Heart right ventricle (tissue), 16 donors: ENCODE measurements at regions not wholly inside any gene's neighbourhood (a gene's known extent, or its start where the extent isn't known, plus 50 kb on each side); places are given as distances from the start of the nearest gene placed in this dataset.

Experiments used
- ATAC-seq, 8 donors: fragments of 200-7000 bp; cut with Tn5 transposase; one replicate each; pipeline ENCODE4 v1.9.1; 2020; ENCODE audit warnings: mild to moderate bottlenecking in 8 of 8, moderate library complexity in 8 of 8, moderate number of reproducible peaks in 1 of 8
- DNase-seq, 2 donors: peaks; one replicate each; pipeline ENCODE4 v3.0.0-alpha.2; 2020
- H3K27ac ChIP-seq, 10 donors: fragments of 200-600 bp; sonication (generic) in 2 of 10; one replicate each; pipeline versions ENCODE4 v1.5.0 to v1.8.0; 2020 to 2022; ENCODE audit warnings: mild to moderate bottlenecking in 3 of 10
- H3K27me3 ChIP-seq, 7 donors: fragments of 200-600 bp; one replicate each; pipeline ENCODE4 v1.8.0; 2021 to 2022; ENCODE audit warnings: mild to moderate bottlenecking in 2 of 7
- H3K36me3 ChIP-seq, 9 donors: fragments of 200-600 bp; sonication (generic) in 1 of 9; one replicate each; pipeline versions ENCODE4 v1.5.0 to v1.8.0; 2020 to 2022; ENCODE audit warnings: mild to moderate bottlenecking in 2 of 9
- H3K4me1 ChIP-seq, 9 donors: fragments of 200-600 bp; sonication (generic) in 1 of 9; one replicate each; pipeline versions ENCODE4 v1.5.0 to v1.8.0; 2020 to 2022; ENCODE audit warnings: mild to moderate bottlenecking in 4 of 9
- H3K4me3 ChIP-seq, 10 donors: fragments of 200-600 bp; sonication (generic) in 2 of 10; one replicate each; pipeline versions ENCODE4 v1.5.0 to v1.8.0; 2020 to 2022; ENCODE audit warnings: mild to moderate bottlenecking in 7 of 10, moderate library complexity in 2 of 10
- H3K9me3 ChIP-seq, 11 donors: fragments of 200-600 bp in 10 of 11; sonication (generic) in 2 of 11; one replicate each; pipeline versions ENCODE4 v1.5.0 to v1.8.0; 2013 to 2022; ENCODE audit warnings: mild to moderate bottlenecking in 2 of 11, control low read depth in 1 of 11, moderate library complexity in 1 of 11
- WGBS, 2 donors: extraction: QIAGEN DNeasy Blood & Tissue Kit; methylation state at CpG; one replicate each; pipeline ENCODE4 v1.1.7; 2013; ENCODE audit warnings: inconsistent platforms in 1 of 2; 5-methylcytosine and 5-hydroxymethylcytosine counted together
- intact Hi-C, 10 donors: fragments of 100-400 bp; cut with DNase I; formaldehyde crosslinking; loops; one replicate each; pipeline versions ENCODE4 v1.11.1 to v1.14.2; 2022
- TF ChIP-seq, protein P1 (sequence below), 9 donors: fragments of 200-600 bp; sonication (generic) in 2 of 9; IDR thresholded peaks; one replicate each; pipeline versions ENCODE4 v1.5.0 to v1.8.0; 2021 to 2022; ENCODE audit warnings: antibody characterized with exemption in 9 of 9, mild to moderate bottlenecking in 5 of 9, moderate library complexity in 1 of 9
- donor health status: Arrhythmogenic right ventricular cardiomyopathy.
- donor health status: ischemic (EF 13 %, LVEDD 7.1; RV severe dilation, severe dysfunction).
- donor health status: healthy with polysubstance abuse.
- donor health status: DM: no; HTN: yes; CAD: no.
- donor health status: DM: no; HTN: no; CAD: no.
- donor health status: ischemic (EF 25% LVEDD 6.9; RV normal size, moderate dysfunction).
- donor health status: ischemic (EF 25% LVEDD 5.7; RV mildly dilated, moderate dysfunction).
- donor health status: healthy.
- donor health status: DM: yes; HTN: yes; CAD: no.
- donor health status: Ischemic cardiomyopathy.
- donor health status: ischemic (EF 35%, LVEDD 5.7; RV mildly dilated, moderate dysfunction).
- donor health status: nonischemic (EF 11% LVEDD 7.7; RV severe dilation, severe dysfunction).
- donor health status: DM: yes; HTN: yes; CAD: no.
- donor health status: PGD.
- donor health status: ischemic (EF 29% LVEDD 5.4; RV normal size, mild dysfunction).
- donor health status: nonischemic (EF 23%, LVEDD 6.1; RV moderate dilation, normal function).

DNA sequence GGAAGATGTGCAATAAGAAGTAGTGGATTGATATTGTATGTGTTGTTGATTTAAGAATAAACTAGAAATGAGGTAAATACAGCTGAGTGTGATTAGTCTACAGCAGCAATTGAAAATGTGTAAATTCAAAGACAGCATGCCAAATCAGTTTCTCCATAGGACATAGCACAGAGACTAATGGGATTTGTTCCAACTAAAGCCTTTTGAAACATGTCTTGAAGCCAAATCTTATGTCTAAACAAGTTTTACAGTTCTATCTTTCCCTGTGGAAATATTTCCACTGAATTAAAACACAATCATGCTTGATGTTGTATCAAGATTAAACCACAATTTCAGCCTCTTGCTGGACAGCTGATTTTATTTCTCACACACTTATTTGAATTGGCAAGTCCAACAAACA is 497.4 kb upstream of the FAM47C start:
- intact Hi-C loops: no loop called here
- TF ChIP-seq, protein P1, sequence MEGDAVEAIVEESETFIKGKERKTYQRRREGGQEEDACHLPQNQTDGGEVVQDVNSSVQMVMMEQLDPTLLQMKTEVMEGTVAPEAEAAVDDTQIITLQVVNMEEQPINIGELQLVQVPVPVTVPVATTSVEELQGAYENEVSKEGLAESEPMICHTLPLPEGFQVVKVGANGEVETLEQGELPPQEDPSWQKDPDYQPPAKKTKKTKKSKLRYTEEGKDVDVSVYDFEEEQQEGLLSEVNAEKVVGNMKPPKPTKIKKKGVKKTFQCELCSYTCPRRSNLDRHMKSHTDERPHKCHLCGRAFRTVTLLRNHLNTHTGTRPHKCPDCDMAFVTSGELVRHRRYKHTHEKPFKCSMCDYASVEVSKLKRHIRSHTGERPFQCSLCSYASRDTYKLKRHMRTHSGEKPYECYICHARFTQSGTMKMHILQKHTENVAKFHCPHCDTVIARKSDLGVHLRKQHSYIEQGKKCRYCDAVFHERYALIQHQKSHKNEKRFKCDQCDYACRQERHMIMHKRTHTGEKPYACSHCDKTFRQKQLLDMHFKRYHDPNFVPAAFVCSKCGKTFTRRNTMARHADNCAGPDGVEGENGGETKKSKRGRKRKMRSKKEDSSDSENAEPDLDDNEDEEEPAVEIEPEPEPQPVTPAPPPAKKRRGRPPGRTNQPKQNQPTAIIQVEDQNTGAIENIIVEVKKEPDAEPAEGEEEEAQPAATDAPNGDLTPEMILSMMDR (IDR thresholded peaks at IDR 0.05): no peak
- Histone ChIP-seq H3K36me3 (no peaks in the 10 kb centered on the region), H3K4me3 (no peak overlapping the region), H3K4me1 (no peaks in the 10 kb centered on the region), H3K27me3 (no peaks in the 10 kb centered on the region), H3K27ac (no peak overlapping the region), H3K9me3 (peaks cover 0 to 48% (median 14%) of the 10 kb centered on the region in 11 donors)
- no peak for DNase-seq
- ATAC-seq: no peak

DNA sequence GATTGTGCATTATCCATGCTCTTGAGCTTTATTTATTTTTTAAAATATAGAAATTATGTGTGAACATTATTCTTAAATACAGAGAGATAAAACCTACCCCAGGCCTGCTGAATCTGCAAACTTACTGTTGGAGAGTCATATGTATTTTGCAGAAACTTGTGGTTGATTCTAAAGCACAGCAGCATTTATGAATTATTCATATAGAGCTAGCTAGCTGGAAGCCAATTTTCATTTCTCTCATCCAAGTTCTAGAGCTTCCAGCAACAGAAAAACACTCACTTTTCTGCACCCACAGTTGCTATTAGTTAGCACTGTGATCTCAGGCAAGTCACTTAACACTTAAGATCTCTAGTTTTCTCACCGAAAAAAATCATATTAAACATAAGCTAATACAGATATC is 479.5 kb upstream of the FAM47C start:
- ATAC-seq (no peak), DNase-seq (no peak)
- WGBS, 2 donors: 78 to 86% methylated on average over 1 of the region's 1 CpG
- Histone ChIP-seq H3K4me3 (no peak overlapping the region), H3K9me3 (no peaks in the 10 kb centered on the region), H3K36me3 (no peaks in the 10 kb centered on the region), H3K4me1 (no peaks in the 10 kb centered on the region), H3K27me3 (no peaks in the 10 kb centered on the region), H3K27ac (no peak overlapping the region)
- TF ChIP-seq, protein P1 (IDR thresholded peaks at IDR 0.05): no peak
- intact Hi-C loops: no loop called here

DNA sequence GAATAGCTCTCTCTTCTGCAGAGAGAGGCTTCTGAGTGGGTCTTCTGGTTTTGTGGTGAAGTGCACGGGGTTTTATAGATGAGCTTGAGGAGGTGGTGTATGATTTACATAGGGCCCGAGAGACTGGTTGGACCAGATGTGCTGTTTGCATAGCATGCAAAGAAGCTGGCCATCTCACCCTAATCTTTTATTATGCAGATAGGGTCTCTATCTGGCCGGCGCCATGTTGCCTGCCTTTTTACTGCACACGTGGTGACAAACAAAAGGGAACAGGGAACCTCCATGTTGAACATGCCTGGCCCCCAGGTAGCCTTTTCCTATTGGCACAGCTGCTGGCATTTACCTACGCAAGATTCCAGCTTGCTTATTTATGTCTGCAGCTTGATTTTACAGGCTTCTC is 473.3 kb upstream of the FAM47C start:
- no peaks in the 10 kb centered on the region for H3K4me1 ChIP-seq
- intact Hi-C loops: no loop called here
- ATAC-seq (no peak), DNase-seq (no peak)
- no peaks in the 10 kb centered on the region for H3K27me3 ChIP-seq
- H3K4me3 ChIP-seq: no peak overlapping the region
- H3K9me3 ChIP-seq: no peaks in the 10 kb centered on the region
- H3K36me3 ChIP-seq: no peaks in the 10 kb centered on the region
- 75 to 80% methylated on average over 6 of the region's 6 CpGs for WGBS, 2 donors
- no peak overlapping the region for H3K27ac ChIP-seq
- TF ChIP-seq, protein P1 (IDR thresholded peaks at IDR 0.05): no peak

DNA sequence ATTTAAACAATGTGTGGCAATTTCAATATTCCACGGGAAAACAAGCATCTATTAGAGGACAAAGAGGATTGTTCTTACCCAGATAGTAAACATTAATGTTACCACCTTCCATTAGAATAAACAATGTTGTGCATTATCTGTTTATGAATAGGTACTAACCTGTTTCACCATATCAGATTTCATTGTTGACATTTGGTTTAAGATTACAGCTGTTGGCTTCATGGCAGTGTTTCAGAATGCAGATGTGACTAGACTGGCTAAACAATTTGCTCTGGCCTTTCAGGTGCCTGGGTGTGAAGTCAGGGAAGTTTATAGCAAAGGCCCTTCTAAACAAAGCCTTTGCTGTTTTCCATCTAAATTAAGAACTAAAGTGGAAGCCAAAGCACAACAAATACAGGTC is 464.7 kb upstream of the FAM47C start:
- Histone ChIP-seq H3K9me3 (peaks cover 0 to 16% (median 0%) of the 10 kb centered on the region in 11 donors), H3K4me3 (no peak overlapping the region), H3K4me1 (no peaks in the 10 kb centered on the region), H3K36me3 (no peaks in the 10 kb centered on the region), H3K27ac (no peak overlapping the region), H3K27me3 (peaks cover 0 to 4% (median 0%) of the 10 kb centered on the region in 7 donors)
- DNase-seq: no peak
- TF ChIP-seq, protein P1 (IDR thresholded peaks at IDR 0.05): no peak
- intact Hi-C loops: no loop called here
- 70 to 78% methylated on average over 1 of the region's 1 CpG for WGBS, 2 donors
- ATAC-seq: no peak

DNA sequence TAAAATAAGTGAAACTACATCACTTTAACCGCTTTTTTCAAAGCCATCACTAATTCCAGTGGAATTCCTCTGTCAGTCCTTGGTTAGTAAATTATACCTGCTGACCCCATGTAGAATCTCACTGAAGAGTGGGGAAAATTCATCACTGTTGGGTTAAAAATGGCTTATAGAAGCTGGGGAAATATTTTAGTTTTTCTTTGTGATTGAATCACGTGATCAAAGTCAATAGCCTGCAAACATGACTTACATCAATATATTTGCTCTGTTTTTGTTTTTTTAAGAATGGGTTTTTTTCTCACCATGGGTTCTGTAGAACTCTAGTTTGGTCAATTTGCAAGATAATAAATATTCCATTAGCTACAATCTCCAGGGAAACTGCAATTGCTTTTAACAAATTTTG is 445.2 kb upstream of the FAM47C start:
- DNase-seq: no peak
- intact Hi-C loops: no loop called here
- 70 to 79% methylated on average over 2 of the region's 2 CpGs for WGBS, 2 donors
- TF ChIP-seq, protein P1 (IDR thresholded peaks at IDR 0.05): no peak
- Histone ChIP-seq H3K9me3 (no peaks in the 10 kb centered on the region), H3K4me3 (no peak overlapping the region), H3K27ac (no peak overlapping the region), H3K4me1 (no peaks in the 10 kb centered on the region), H3K27me3 (no peaks in the 10 kb centered on the region), H3K36me3 (no peaks in the 10 kb centered on the region)
- no peak for ATAC-seq
